GM18870 (cell line): ENCODE measurements at regions not wholly inside any gene's neighbourhood (a gene's known extent, or its start where the extent isn't known, plus 50 kb on each side); places are given as distances from the start of the nearest gene placed in this dataset.

Experiments used
- ATAC-seq: cut with Tn5 transposase; IDR thresholded peaks from one replicate; pipeline ENCODE4 v1.9.1; 2021; ENCODE audit warnings: moderate library complexity; ENCODE audit not compliant: unreplicated experiment

- no peak for ATAC-seq
Measured at GRCh38 chr9:91151718-91152095, 210.0 kb downstream of the AUH start.

GRCh38 chr9:91154686-91155085, 207.0 kb downstream of the AUH start:
- ATAC-seq: no peak

GRCh38 chr9:91155181-91155580, 206.5 kb downstream of the AUH start:
- no peak for ATAC-seq

GRCh38 chr9:91155746-91156376, 205.9 kb downstream of the AUH start:
- no peak for ATAC-seq

GRCh38 chr9:91156451-91157234, 205.1 kb downstream of the AUH start:
- ATAC-seq: no peak

GRCh38 chr9:91157883-91158282, 203.8 kb downstream of the AUH start:
- no peak for ATAC-seq

- ATAC-seq: no peak
Measured at GRCh38 chr9:91158286-91158685, 203.4 kb downstream of the AUH start.

GRCh38 chr9:91158946-91159345, 202.8 kb downstream of the AUH start:
- ATAC-seq: no peak

GRCh38 chr9:91159664-91160121, 202.0 kb downstream of the AUH start:
- ATAC-seq: no peak

- no peak for ATAC-seq
Measured at GRCh38 chr9:91160181-91160580, 201.5 kb downstream of the AUH start.

- ATAC-seq: no peak
Measured at GRCh38 chr9:91160599-91161464, 200.9 kb downstream of the AUH start.

- no peak for ATAC-seq
Measured at GRCh38 chr9:91161465-91162300, 200.0 kb downstream of the AUH start.

GRCh38 chr9:91162311-91162710, 199.4 kb downstream of the AUH start:
- ATAC-seq: peak; percentile 9

- peak; percentile 62 for ATAC-seq
Measured at GRCh38 chr9:91162784-91163443, 198.8 kb downstream of the AUH start.

- ATAC-seq: no peak
Measured at GRCh38 chr9:91163444-91163772, 198.3 kb downstream of the AUH start.

GRCh38 chr9:91163773-91164471, 197.8 kb downstream of the AUH start:
- ATAC-seq: no peak
